ENCODE measurements at regions not wholly inside any gene's neighbourhood (a gene's known extent, or its start where the extent isn't known, plus 50 kb on each side); places are given as distances from the start of the nearest gene placed in this dataset.
"Not testable (repeated sequence)": the region's sequence is repeated elsewhere in the genome, so short reads cannot be mapped to it uniquely, and the experiment has no call there.

- Mint-ChIP-seq H3K36me3 (ENCODE audit: low read depth) (peaks cover 2% of the 10 kb centered on the region), H3K4me3 (no peak overlapping the region), H3K27me3 (peaks cover 11% of the 10 kb centered on the region), H3K27ac (no peak overlapping the region), H3K4me1 (no peaks in the 10 kb centered on the region)
- H3K9me3 ChIP-seq (ENCODE audit: control insufficient read depth, low read length, poor library complexity, severe bottlenecking), result no peaks in the 10 kb centered on the region
- DNase-seq (no peak), ATAC-seq (no peak)
Observed at GRCh38 chr7:106573738-106574137, 87.2 kb downstream of the CCDC71L start.

GRCh38 chr7:106573125-106573663 lies 87.8 kb downstream of the CCDC71L start:
- Mint-ChIP-seq H3K4me3 (no peak overlapping the region), H3K27me3 (peaks cover 11% of the 10 kb centered on the region), H3K4me1 (no peaks in the 10 kb centered on the region), H3K27ac (no peak overlapping the region), H3K36me3 (ENCODE audit: low read depth) (peaks cover 2% of the 10 kb centered on the region)
- ATAC-seq, result no peak
- no peak for DNase-seq
- no peaks in the 10 kb centered on the region for H3K9me3 ChIP-seq (ENCODE audit: control insufficient read depth, low read length, poor library complexity, severe bottlenecking)

GRCh38 chr7:106572394-106573124 lies 88.4 kb downstream of the CCDC71L start:
- Mint-ChIP-seq H3K36me3 (ENCODE audit: low read depth) (peaks cover 2% of the 10 kb centered on the region), H3K4me1 (no peaks in the 10 kb centered on the region), H3K4me3 (no peak overlapping the region), H3K27me3 (peaks cover 11% of the 10 kb centered on the region), H3K27ac (no peak overlapping the region)
- DNase-seq (no peak), ATAC-seq (no peak)
- H3K9me3 ChIP-seq (ENCODE audit: control insufficient read depth, low read length, poor library complexity, severe bottlenecking), result no peaks in the 10 kb centered on the region

- H3K4me1 Mint-ChIP-seq, result no peaks in the 10 kb centered on the region
- no peaks in the 10 kb centered on the region for H3K9me3 ChIP-seq (ENCODE audit: control insufficient read depth, low read length, poor library complexity, severe bottlenecking)
- ATAC-seq (no peak), DNase-seq (no peak)
- H3K27me3 Mint-ChIP-seq, result peaks cover 6% of the 10 kb centered on the region
- peaks cover 2% of the 10 kb centered on the region for H3K36me3 Mint-ChIP-seq (ENCODE audit: low read depth)
- H3K27ac Mint-ChIP-seq, result no peak overlapping the region
- no peak overlapping the region for H3K4me3 Mint-ChIP-seq
Observed at GRCh38 chr7:106571563-106571962, 89.4 kb downstream of the CCDC71L start.

GRCh38 chr7:106570948-106571418 lies 90.0 kb downstream of the CCDC71L start:
- DNase-seq (no peak), ATAC-seq (no peak)
- H3K27me3 Mint-ChIP-seq, result peaks cover 6% of the 10 kb centered on the region
- no peak overlapping the region for H3K27ac Mint-ChIP-seq
- H3K9me3 ChIP-seq (ENCODE audit: control insufficient read depth, low read length, poor library complexity, severe bottlenecking), result no peaks in the 10 kb centered on the region
- H3K36me3 Mint-ChIP-seq (ENCODE audit: low read depth), result peaks cover 2% of the 10 kb centered on the region
- H3K4me3 Mint-ChIP-seq, result no peak overlapping the region
- no peaks in the 10 kb centered on the region for H3K4me1 Mint-ChIP-seq

DNA sequence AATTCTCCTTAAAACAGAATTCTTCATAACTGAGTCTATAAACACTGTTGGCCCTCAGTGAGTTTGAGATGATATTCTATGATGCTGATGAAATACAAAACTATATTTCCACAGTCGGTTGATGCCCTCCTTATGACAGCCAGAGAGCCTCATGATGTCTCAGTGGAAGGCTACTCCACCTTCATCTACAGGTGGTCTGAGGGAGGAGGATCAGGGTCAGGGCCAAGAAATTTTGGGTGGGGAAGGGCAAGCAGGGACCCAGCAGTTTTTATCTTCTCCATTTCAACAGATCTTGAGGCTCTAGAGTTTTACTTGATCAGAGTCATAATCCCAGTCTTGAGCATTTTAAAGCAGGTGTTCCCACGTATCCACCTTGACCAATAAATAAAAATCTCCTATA lies 90.8 kb downstream of the CCDC71L start:
- H3K27ac Mint-ChIP-seq, result no peak overlapping the region
- H3K27me3 Mint-ChIP-seq, result peaks cover 6% of the 10 kb centered on the region
- H3K9me3 ChIP-seq (ENCODE audit: control insufficient read depth, low read length, poor library complexity, severe bottlenecking), result no peaks in the 10 kb centered on the region
- no peaks in the 10 kb centered on the region for H3K4me1 Mint-ChIP-seq
- DNase-seq (no peak), ATAC-seq (no peak)
- H3K36me3 Mint-ChIP-seq (ENCODE audit: low read depth), result peaks cover 2% of the 10 kb centered on the region
- H3K4me3 Mint-ChIP-seq, result no peak overlapping the region

DNA sequence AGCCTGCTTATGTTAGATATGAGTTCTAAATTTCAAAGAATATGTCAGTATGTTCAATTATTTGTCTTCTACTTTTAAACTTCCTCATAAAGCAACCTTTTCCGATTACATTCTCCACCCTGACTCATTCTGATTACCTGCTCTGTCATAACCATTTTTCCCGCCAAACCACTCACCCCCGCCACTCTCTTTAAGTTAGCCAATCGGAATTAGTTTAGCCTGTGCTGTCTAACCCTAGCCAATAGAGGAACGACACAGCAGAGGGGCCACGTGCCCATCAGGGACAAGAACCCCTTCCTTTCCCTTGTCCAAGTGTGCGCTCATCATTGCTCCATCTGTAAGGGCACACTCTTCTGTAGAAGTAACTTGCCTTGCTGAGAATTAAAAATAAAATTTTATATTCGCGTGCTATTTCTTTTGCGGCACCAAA lies 91.4 kb downstream of the CCDC71L start:
- no peaks in the 10 kb centered on the region for H3K9me3 ChIP-seq (ENCODE audit: control insufficient read depth, low read length, poor library complexity, severe bottlenecking)
- no peak overlapping the region for H3K4me3 Mint-ChIP-seq
- H3K27ac Mint-ChIP-seq, result no peak overlapping the region
- no peaks in the 10 kb centered on the region for H3K4me1 Mint-ChIP-seq
- no peak for ATAC-seq
- peaks cover 2% of the 10 kb centered on the region for H3K36me3 Mint-ChIP-seq (ENCODE audit: low read depth)
- no peak for DNase-seq
- peaks cover 6% of the 10 kb centered on the region for H3K27me3 Mint-ChIP-seq

- DNase-seq, result no peak
- peaks cover 6% of the 10 kb centered on the region for H3K27me3 Mint-ChIP-seq
Observed at GRCh38 chr7:106568680-106569499, 92.1 kb downstream of the CCDC71L start.

DNA sequence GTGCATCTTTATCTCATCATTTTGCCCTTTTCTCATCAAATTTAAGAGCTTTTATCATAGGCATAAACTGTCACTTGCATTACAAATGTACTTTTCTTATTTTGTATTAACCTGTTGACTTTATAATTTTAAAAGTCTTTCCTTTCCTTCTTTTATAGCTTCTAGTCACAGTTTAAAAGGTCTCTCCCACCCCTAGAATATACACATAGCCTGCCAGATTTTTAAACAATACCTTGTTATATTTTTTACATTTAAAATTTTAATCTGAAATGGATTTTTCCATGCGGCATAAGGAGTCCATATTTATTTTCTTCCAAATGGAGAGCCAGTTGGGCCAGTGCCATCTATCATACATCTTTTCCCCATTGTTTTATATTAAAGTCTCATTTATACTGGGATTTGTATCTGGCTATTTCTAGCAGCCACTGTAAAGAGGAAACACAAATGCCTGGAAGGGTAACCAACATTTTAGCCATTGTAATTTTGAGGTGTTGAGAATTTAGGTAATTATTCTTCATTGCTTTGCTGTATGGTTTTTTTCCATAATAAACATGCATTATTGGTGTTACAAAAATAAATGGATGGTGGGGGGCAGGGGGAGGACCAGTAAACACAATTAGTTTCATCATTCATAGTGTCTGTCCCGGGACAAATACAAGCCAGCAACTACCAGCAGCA lies 92.8 kb downstream of the CCDC71L start:
- no peak for DNase-seq
- H3K36me3 Mint-ChIP-seq (ENCODE audit: low read depth), result no peaks in the 10 kb centered on the region
- no peak overlapping the region for H3K4me3 Mint-ChIP-seq
- no peaks in the 10 kb centered on the region for H3K27me3 Mint-ChIP-seq
- no peak overlapping the region for H3K27ac Mint-ChIP-seq
- H3K4me1 Mint-ChIP-seq, result no peaks in the 10 kb centered on the region
- no peaks in the 10 kb centered on the region for H3K9me3 ChIP-seq (ENCODE audit: control insufficient read depth, low read length, poor library complexity, severe bottlenecking)
- no peak for ATAC-seq

More at GRCh38 chr7:106568680-106569499, 92.1 kb downstream of the CCDC71L start:
- no peaks in the 10 kb centered on the region for H3K9me3 ChIP-seq (ENCODE audit: control insufficient read depth, low read length, poor library complexity, severe bottlenecking)
- Mint-ChIP-seq H3K27ac (no peak overlapping the region), H3K36me3 (ENCODE audit: low read depth) (peaks cover 2% of the 10 kb centered on the region), H3K4me3 (no peak overlapping the region), H3K4me1 (no peaks in the 10 kb centered on the region)
- ATAC-seq, result no peak

GRCh38 chr7:106567204-106568001 lies 93.6 kb downstream of the CCDC71L start:
- H3K36me3 Mint-ChIP-seq (ENCODE audit: low read depth); H3K9me3 ChIP-seq (ENCODE audit: control insufficient read depth, low read length, poor library complexity, severe bottlenecking); H3K27ac Mint-ChIP-seq; DNase-seq; ATAC-seq; H3K27me3 Mint-ChIP-seq; H3K4me1 Mint-ChIP-seq; H3K4me3 Mint-ChIP-seq: not testable (repeated sequence)

- Mint-ChIP-seq H3K36me3 (ENCODE audit: low read depth) (no peaks in the 10 kb centered on the region), H3K27me3 (no peaks in the 10 kb centered on the region), H3K4me1 (no peaks in the 10 kb centered on the region), H3K27ac (no peak overlapping the region), H3K4me3 (no peak overlapping the region)
- no peaks in the 10 kb centered on the region for H3K9me3 ChIP-seq (ENCODE audit: control insufficient read depth, low read length, poor library complexity, severe bottlenecking)
- DNase-seq (no peak), ATAC-seq (no peak)
Observed at GRCh38 chr7:106566672-106567071, 94.3 kb downstream of the CCDC71L start.

DNA sequence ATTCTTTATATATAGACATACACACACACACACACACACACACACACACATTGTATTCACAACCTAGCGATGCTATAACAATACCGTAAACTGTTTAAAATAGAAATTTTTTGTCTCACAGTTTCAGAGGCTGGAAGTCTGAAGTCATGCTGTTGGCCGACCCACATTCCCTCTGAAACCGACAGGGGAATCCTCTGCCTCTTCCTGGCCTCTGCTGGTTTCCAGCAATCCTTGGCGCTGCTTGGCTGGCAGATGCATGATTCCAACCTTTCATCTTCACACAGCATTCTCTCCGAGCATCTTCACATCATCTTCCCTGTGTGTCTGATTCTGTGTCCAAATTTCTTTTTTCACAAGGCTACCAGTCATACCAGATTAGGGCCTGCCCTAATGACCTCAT lies 94.8 kb downstream of the CCDC71L start:
- Mint-ChIP-seq H3K27me3 (no peaks in the 10 kb centered on the region), H3K4me3 (no peak overlapping the region), H3K4me1 (no peaks in the 10 kb centered on the region), H3K36me3 (ENCODE audit: low read depth) (no peaks in the 10 kb centered on the region), H3K27ac (no peak overlapping the region)
- ATAC-seq, result no peak
- H3K9me3 ChIP-seq (ENCODE audit: control insufficient read depth, low read length, poor library complexity, severe bottlenecking), result no peaks in the 10 kb centered on the region
- DNase-seq, result no peak

Data from T-helper 17 cell (primary cell).